ENCODE measurements at regions not wholly inside any gene's neighbourhood (a gene's known extent, or its start where the extent isn't known, plus 50 kb on each side); places are given as distances from the start of the nearest gene placed in this dataset.

GRCh38 chr10:128432423-128432822 is 306.2 kb upstream of the MKI67 start:
- no peak overlapping the region for H3K27ac ChIP-seq (ENCODE audit: low read length)
- H3K4me1 ChIP-seq (ENCODE audit: control insufficient read depth, insufficient read depth, low read length), result no peaks in the 10 kb centered on the region
- H3K36me3 ChIP-seq (ENCODE audit: control insufficient read depth in 2 of 2, insufficient read depth in 2 of 2, low read length in 2 of 2), result no peaks in the 10 kb centered on the region
- no peak overlapping the region for H3K9ac ChIP-seq (ENCODE audit: low read length in 2 of 2)
- peaks cover 0 to 7% of the 10 kb centered on the region in 2 donors for H3K27me3 ChIP-seq (ENCODE audit: control insufficient read depth in 1 of 2, insufficient read depth in 2 of 2, low read length in 2 of 2)
- no peak overlapping the region for H3K4me3 ChIP-seq (ENCODE audit: low read length in 2 of 2)
- no peaks in the 10 kb centered on the region for H3K9me3 ChIP-seq (ENCODE audit: control insufficient read depth in 2 of 2, low read length in 2 of 2)

DNA sequence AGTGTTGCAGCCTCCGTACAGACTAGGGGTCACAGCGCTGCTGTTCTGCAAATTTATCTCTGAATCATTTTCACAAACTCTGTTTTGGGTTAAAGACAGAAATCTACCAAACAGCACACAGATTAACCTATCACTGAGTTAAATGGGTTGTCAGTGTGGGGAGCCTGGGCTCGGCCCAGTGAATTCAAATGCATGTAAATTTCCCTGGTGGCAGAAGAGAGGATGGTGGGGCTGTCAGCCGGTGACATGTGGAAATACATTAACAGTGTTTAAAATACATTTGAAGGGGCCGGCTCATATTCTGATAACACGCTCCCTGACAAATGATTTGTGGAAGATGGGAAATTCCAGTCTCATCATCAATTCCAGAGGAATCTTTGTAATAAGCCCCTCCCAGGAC is 309.6 kb upstream of the MKI67 start:
- H3K36me3 ChIP-seq (ENCODE audit: control insufficient read depth in 2 of 2, insufficient read depth in 2 of 2, low read length in 2 of 2), result no peaks in the 10 kb centered on the region
- no peak overlapping the region for H3K4me3 ChIP-seq (ENCODE audit: low read length in 2 of 2)
- H3K9me3 ChIP-seq (ENCODE audit: control insufficient read depth in 2 of 2, low read length in 2 of 2), result peaks cover 0 to 3% of the 10 kb centered on the region in 2 donors
- H3K4me1 ChIP-seq (ENCODE audit: control insufficient read depth, insufficient read depth, low read length), result no peaks in the 10 kb centered on the region
- H3K9ac ChIP-seq (ENCODE audit: low read length in 2 of 2), result no peak overlapping the region
- no peak overlapping the region for H3K27ac ChIP-seq (ENCODE audit: low read length)
- peaks cover 0 to 13% of the 10 kb centered on the region in 2 donors for H3K27me3 ChIP-seq (ENCODE audit: control insufficient read depth in 1 of 2, insufficient read depth in 2 of 2, low read length in 2 of 2)

GRCh38 chr10:128437786-128438345 is 311.6 kb upstream of the MKI67 start:
- no peak overlapping the region for H3K4me3 ChIP-seq (ENCODE audit: low read length in 2 of 2)
- H3K9ac ChIP-seq (ENCODE audit: low read length in 2 of 2), result no peak overlapping the region
- peaks cover 0 to 13% of the 10 kb centered on the region in 2 donors for H3K27me3 ChIP-seq (ENCODE audit: control insufficient read depth in 1 of 2, insufficient read depth in 2 of 2, low read length in 2 of 2)

GRCh38 chr10:128438417-128439063 is 312.3 kb upstream of the MKI67 start:
- Histone ChIP-seq H3K36me3 (ENCODE audit: control insufficient read depth in 2 of 2, insufficient read depth in 2 of 2, low read length in 2 of 2) (no peaks in the 10 kb centered on the region), H3K9me3 (ENCODE audit: control insufficient read depth in 2 of 2, low read length in 2 of 2) (peaks cover 0 to 3% of the 10 kb centered on the region in 2 donors), H3K4me1 (ENCODE audit: control insufficient read depth, insufficient read depth, low read length) (no peaks in the 10 kb centered on the region), H3K27ac (ENCODE audit: low read length) (no peak overlapping the region), H3K27me3 (ENCODE audit: control insufficient read depth in 1 of 2, insufficient read depth in 2 of 2, low read length in 2 of 2) (peaks cover 0 to 13% of the 10 kb centered on the region in 2 donors), H3K9ac (ENCODE audit: low read length in 2 of 2) (no peak overlapping the region), H3K4me3 (ENCODE audit: low read length in 2 of 2) (no peak overlapping the region)

More at GRCh38 chr10:128437786-128438345, 311.6 kb upstream of the MKI67 start:
- H3K4me1 ChIP-seq (ENCODE audit: control insufficient read depth, insufficient read depth, low read length), result no peaks in the 10 kb centered on the region
- H3K9me3 ChIP-seq (ENCODE audit: control insufficient read depth in 2 of 2, low read length in 2 of 2), result peaks cover 0 to 3% of the 10 kb centered on the region in 2 donors
- no peak overlapping the region for H3K27ac ChIP-seq (ENCODE audit: low read length)
- H3K36me3 ChIP-seq (ENCODE audit: control insufficient read depth in 2 of 2, insufficient read depth in 2 of 2, low read length in 2 of 2), result no peaks in the 10 kb centered on the region

- no peaks in the 10 kb centered on the region for H3K36me3 ChIP-seq (ENCODE audit: control insufficient read depth in 2 of 2, insufficient read depth in 2 of 2, low read length in 2 of 2)
- H3K4me3 ChIP-seq (ENCODE audit: low read length in 2 of 2), result no peak overlapping the region
- H3K9ac ChIP-seq (ENCODE audit: low read length in 2 of 2), result no peak overlapping the region
- H3K4me1 ChIP-seq (ENCODE audit: control insufficient read depth, insufficient read depth, low read length), result no peaks in the 10 kb centered on the region
- H3K27me3 ChIP-seq (ENCODE audit: control insufficient read depth in 1 of 2, insufficient read depth in 2 of 2, low read length in 2 of 2), result peaks cover 0 to 8% of the 10 kb centered on the region in 2 donors
- no peak overlapping the region for H3K27ac ChIP-seq (ENCODE audit: low read length)
- peaks cover 0 to 3% of the 10 kb centered on the region in 2 donors for H3K9me3 ChIP-seq (ENCODE audit: control insufficient read depth in 2 of 2, low read length in 2 of 2)
Observed at GRCh38 chr10:128440513-128441160, 314.4 kb upstream of the MKI67 start.

- Histone ChIP-seq H3K9me3 (ENCODE audit: control insufficient read depth in 2 of 2, low read length in 2 of 2) (no peaks in the 10 kb centered on the region), H3K27ac (ENCODE audit: low read length) (no peak overlapping the region), H3K27me3 (ENCODE audit: control insufficient read depth in 1 of 2, insufficient read depth in 2 of 2, low read length in 2 of 2) (peaks cover 0 to 2% of the 10 kb centered on the region in 2 donors), H3K4me3 (ENCODE audit: low read length in 2 of 2) (no peak overlapping the region), H3K9ac (ENCODE audit: low read length in 2 of 2) (no peak overlapping the region), H3K36me3 (ENCODE audit: control insufficient read depth in 2 of 2, insufficient read depth in 2 of 2, low read length in 2 of 2) (no peaks in the 10 kb centered on the region), H3K4me1 (ENCODE audit: control insufficient read depth, insufficient read depth, low read length) (no peaks in the 10 kb centered on the region)
Observed at GRCh38 chr10:128443925-128444518, 317.8 kb upstream of the MKI67 start.

GRCh38 chr10:128448796-128449195 is 322.6 kb upstream of the MKI67 start:
- Histone ChIP-seq H3K27ac (ENCODE audit: low read length) (no peak overlapping the region), H3K9ac (ENCODE audit: low read length in 2 of 2) (no peak overlapping the region), H3K27me3 (ENCODE audit: control insufficient read depth in 1 of 2, insufficient read depth in 2 of 2, low read length in 2 of 2) (peaks cover 0 to 2% of the 10 kb centered on the region in 2 donors), H3K4me3 (ENCODE audit: low read length in 2 of 2) (no peak overlapping the region), H3K36me3 (ENCODE audit: control insufficient read depth in 2 of 2, insufficient read depth in 2 of 2, low read length in 2 of 2) (no peaks in the 10 kb centered on the region), H3K9me3 (ENCODE audit: control insufficient read depth in 2 of 2, low read length in 2 of 2) (no peaks in the 10 kb centered on the region), H3K4me1 (ENCODE audit: control insufficient read depth, insufficient read depth, low read length) (no peaks in the 10 kb centered on the region)

DNA sequence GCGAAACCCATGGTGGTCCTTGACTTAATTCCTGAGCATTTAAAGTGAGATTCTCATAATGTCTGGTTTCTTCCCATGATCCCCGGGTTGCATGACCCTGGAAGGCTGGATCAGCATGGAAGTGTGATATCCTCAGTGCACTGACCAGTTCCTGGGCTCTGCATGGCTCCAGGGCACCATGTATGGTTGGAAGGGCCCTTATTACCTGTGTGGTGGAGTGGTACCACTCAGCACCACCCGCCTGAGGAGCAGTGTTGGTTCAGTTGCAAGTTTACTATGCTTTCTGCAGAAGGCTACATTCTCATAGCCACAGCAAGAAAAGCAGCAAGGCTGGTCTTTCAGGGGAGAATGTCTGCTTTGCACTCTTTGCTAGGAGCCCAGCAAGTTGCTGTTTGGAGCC is 325.7 kb upstream of the MKI67 start:
- Histone ChIP-seq H3K27ac (ENCODE audit: low read length) (no peak overlapping the region), H3K36me3 (ENCODE audit: control insufficient read depth in 2 of 2, insufficient read depth in 2 of 2, low read length in 2 of 2) (no peaks in the 10 kb centered on the region), H3K27me3 (ENCODE audit: control insufficient read depth in 1 of 2, insufficient read depth in 2 of 2, low read length in 2 of 2) (peaks cover 0 to 2% of the 10 kb centered on the region in 2 donors), H3K9ac (ENCODE audit: low read length in 2 of 2) (no peak overlapping the region), H3K4me3 (ENCODE audit: low read length in 2 of 2) (no peak overlapping the region), H3K9me3 (ENCODE audit: control insufficient read depth in 2 of 2, low read length in 2 of 2) (no peaks in the 10 kb centered on the region), H3K4me1 (ENCODE audit: control insufficient read depth, insufficient read depth, low read length) (no peaks in the 10 kb centered on the region)

DNA sequence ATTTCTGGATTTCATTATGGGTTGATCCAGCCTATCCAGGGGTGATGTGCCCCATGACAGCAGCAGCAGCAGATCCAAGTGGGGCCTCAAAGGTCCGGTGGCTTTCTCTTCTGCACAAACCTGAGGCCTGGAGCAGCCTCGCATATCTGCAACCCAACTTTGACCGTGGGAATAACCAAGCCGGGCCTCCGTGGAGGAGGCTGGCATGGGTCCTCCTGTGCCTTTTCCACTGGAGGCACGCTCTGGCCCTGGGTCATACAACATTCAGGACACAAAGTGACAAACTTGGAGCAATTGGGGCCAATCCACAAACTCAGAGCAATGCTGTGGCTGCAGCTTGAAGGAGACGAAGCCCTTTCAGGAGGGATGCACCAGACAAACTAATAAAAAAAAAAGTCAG is 330.0 kb upstream of the MKI67 start:
- H3K27ac ChIP-seq (ENCODE audit: low read length), result no peak overlapping the region
- no peak overlapping the region for H3K9ac ChIP-seq (ENCODE audit: low read length in 2 of 2)
- H3K27me3 ChIP-seq (ENCODE audit: control insufficient read depth in 1 of 2, insufficient read depth in 2 of 2, low read length in 2 of 2), result peaks cover 0 to 2% of the 10 kb centered on the region in 2 donors
- H3K4me3 ChIP-seq (ENCODE audit: low read length in 2 of 2), result no peak overlapping the region
- peaks cover 4 to 9% of the 10 kb centered on the region in 2 donors for H3K9me3 ChIP-seq (ENCODE audit: control insufficient read depth in 2 of 2, low read length in 2 of 2)
- H3K36me3 ChIP-seq (ENCODE audit: control insufficient read depth in 2 of 2, insufficient read depth in 2 of 2, low read length in 2 of 2), result no peaks in the 10 kb centered on the region
- no peaks in the 10 kb centered on the region for H3K4me1 ChIP-seq (ENCODE audit: control insufficient read depth, insufficient read depth, low read length)

- H3K27me3 ChIP-seq (ENCODE audit: control insufficient read depth in 1 of 2, insufficient read depth in 2 of 2, low read length in 2 of 2), result peaks cover 0 to 3% of the 10 kb centered on the region in 2 donors
- H3K4me3 ChIP-seq (ENCODE audit: low read length in 2 of 2), result no peak overlapping the region
- H3K36me3 ChIP-seq (ENCODE audit: control insufficient read depth in 2 of 2, insufficient read depth in 2 of 2, low read length in 2 of 2), result no peaks in the 10 kb centered on the region
- no peak overlapping the region for H3K27ac ChIP-seq (ENCODE audit: low read length)
- H3K9ac ChIP-seq (ENCODE audit: low read length in 2 of 2), result no peak overlapping the region
- no peaks in the 10 kb centered on the region for H3K4me1 ChIP-seq (ENCODE audit: control insufficient read depth, insufficient read depth, low read length)
- H3K9me3 ChIP-seq (ENCODE audit: control insufficient read depth in 2 of 2, low read length in 2 of 2), result peaks cover 4 to 9% of the 10 kb centered on the region in 2 donors
Observed at GRCh38 chr10:128457136-128457535, 330.9 kb upstream of the MKI67 start.
